G401.6 (cell line): ENCODE measurements at regions not wholly inside any gene's neighbourhood (a gene's known extent, or its start where the extent isn't known, plus 50 kb on each side); places are given as distances from the start of the nearest gene placed in this dataset.

Experiments
- FAIRE-seq: peaks from 2 replicates; lab custom pipeline; 2012; peaks lifted over from hg19 to GRCh38; lab: Jason Lieb, UNC

DNA sequence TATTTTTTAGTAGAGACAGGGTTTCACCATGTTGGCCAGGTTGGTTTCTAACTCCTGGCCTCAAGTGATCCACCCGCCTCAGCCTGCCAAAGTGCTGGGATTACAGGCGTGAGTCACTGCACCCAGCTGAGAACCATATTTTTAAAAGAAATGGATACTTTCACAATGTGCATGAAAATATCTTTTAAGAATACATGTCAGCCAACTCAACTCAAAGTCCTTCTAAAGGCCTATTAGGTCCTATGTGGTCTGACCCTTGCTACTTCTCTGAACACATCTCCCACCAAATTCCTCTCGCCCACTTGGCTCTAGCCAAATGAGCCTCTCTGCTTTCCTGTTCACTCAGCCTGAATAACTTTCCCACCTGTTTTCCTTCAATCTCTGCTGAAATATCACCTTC lies 119.6 kb downstream of the MTX2 start:
- no peak for FAIRE-seq

DNA sequence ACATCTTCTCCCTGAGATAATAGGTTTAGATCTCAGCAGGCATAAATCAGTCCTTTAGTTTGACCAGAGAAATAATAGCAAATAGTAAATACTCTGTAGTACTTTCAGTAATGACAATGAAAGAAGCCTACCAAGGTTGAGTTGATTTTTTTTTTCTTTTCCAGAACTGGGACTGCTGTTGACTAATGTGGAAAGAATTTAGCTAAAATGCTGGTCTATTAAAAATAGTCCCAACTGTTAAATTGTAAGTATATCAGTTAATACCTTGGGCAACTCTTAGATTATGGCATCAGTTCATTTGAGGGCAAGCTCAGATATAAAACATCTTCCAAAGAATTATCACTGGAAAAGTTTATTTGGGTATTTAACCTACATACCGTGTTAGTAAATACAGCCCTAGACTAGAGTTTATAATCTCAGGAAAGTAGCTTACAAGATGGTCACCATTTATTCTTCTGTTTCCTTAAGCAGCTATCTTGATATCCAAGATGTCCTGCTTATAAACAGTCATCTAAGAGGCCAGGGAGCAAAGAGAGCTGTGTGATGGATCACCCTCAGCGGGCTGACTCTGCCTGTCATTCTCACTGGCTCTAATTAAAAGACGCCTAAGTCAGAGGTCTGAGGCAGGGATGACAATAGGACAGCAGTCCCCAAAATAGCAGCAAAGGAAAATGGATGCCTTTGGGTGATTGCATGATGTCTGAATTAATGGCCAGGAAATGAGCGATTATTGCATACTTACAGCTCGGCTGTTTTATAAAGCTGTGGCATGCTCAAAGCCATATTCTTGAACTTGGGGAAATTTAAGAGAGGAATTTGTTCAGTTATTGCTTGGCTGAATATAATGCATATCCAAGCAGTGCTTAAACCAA lies 121.3 kb downstream of the MTX2 start:
- no peak for FAIRE-seq

DNA sequence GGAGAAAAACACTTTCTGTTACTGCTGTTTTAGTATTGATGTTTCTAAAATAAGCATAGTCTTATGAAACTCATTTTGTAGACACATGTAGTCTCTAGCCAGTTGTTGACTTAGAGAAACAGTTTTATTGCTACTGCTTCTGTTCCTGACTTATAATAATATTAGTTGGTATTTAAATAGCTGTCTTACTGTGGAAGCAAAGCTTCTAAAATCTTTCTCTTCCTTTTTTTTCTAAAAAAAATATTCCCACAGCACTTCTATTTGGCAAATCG lies 121.8 kb downstream of the MTX2 start:
- no peak for FAIRE-seq

DNA sequence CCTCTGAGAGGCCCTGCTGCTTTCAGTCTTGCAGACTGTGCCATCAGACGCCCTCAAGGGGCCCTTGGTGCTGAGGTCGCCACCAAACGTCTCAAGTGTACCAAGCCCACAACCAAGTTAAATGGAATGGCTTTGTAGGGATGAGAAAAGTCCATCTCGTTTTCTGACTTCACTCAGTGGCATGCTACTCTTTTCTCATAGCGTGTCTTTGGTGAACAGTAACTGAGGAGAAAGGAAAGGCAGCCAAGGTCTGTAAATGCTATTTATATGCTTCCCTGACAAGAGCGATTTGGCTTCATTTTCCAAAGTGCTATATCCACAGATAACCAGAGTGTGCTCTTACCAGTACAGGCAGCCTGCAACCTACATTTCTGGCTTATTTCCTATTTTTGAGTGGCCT lies 123.0 kb downstream of the MTX2 start:
- no peak for FAIRE-seq

DNA sequence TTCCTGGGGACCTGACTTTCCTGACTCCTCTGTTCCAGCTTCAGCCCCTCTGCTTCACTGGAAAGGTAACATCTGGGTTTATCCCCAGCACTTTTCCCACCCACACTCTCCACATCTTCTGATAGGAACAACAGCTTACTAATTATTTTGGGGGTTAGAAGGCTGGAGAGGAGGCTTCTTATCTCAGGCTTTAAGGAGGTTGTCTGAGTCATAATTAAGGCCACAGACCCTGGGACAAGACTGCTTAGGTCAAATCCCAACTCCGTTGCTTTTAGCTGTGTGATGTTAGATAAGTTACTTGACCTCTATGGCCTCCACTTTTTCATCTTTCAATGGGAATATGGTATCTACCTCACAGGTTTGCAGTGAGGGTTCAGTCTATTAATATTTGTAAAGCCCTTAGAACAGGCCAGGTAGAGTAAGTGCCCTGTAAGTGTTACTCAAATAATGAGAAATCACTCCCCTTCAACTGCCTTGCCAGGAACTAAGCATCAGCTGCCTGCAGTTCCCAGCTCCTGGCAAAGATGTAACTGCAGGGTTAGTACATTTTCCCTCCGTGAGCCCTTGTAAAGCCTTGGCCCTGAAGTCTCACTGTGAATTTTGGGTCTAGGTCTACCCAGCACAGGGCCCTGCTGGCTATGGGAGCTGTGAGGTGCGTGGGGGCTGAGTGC lies 123.6 kb downstream of the MTX2 start:
- no peak for FAIRE-seq

DNA sequence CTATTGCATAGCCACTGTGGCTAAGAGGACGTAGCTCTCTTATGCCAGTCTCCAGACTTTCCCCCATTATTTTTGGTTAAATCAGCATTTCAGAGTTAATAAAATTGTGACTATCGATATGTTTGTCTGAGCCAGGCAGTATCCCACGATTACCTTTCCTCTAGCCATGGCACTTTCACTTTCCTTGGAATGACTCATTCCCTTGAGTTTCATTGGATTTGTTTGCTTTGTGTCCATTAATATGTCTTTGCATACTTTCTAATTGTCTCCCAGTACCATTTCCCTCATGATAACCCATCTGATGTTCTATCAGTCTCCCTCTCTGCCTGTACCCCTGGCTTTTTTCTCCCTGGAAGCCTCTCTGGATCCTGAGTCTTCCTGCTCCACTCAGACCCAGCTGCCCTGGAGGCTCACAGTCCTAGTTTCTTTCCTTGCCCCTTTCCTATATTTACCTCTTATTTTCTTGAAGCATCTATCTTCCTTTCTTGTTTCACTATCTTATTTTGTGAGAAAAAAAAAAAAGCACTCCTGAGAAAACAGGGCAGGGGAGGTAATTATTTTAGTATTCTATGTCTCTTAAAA lies 126.1 kb downstream of the MTX2 start:
- FAIRE-seq, result no peak

DNA sequence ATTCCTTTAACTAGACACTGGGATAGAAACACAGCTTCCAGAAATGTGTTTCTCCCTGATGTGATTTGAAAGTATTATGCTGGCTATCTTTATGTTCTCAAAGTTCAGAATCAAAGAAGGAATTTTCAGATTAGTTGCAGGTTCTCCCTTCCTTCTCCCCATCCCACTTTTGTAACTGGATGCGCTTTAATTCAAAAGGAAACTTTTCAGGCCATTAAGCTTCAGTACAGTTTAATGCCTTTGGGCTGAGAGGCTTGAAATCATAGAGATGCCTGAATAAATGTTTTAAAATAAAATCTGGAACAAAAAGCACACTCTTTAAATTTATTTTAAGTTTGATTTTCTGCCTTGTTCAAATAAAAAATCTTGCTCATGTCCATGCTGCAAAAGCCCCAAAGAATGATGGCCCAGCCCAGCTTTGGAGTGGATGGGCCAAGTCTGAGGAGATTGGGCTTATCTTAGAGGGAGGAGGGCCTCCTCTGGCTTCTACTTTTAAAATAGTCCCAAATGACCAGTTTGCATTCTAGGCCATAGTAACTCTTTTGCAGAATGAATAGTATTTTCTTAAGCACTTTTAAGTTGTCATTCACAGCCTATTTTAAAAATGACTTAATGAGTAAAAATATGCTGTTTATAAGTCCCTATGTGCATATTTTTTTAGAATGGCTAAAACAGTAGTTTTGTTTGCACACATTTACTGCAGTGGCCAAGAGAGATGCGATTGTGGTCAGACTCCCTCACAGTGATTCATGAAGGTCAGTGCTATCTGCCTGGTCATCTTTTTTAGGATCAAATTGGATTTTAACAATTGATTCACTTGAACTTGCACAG lies 129.2 kb downstream of the MTX2 start:
- no peak for FAIRE-seq

DNA sequence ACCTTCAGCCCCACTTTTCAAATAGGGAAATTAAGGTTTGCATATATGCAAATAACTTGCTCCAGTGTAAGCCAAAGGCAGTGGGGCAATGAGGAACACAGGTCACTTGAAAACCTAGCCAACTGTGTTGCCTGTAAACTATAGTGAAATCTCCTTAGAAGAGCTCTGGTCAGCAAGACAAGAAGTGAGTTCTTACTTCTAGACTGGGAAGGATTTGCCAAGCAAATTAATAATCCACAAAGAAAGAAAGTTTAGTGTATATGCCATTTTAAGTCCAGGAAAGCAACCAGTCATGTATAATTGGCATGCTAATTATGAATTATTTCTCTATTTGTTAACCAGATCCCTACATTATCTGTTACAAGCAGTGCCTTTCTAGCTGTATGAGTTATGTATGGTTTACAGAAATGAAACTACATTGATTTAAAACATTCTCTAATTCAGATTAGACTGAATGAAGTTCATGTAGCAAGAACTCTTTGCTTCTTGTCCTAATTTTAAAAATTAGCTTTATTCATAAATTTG lies 129.9 kb downstream of the MTX2 start:
- FAIRE-seq, result no peak

DNA sequence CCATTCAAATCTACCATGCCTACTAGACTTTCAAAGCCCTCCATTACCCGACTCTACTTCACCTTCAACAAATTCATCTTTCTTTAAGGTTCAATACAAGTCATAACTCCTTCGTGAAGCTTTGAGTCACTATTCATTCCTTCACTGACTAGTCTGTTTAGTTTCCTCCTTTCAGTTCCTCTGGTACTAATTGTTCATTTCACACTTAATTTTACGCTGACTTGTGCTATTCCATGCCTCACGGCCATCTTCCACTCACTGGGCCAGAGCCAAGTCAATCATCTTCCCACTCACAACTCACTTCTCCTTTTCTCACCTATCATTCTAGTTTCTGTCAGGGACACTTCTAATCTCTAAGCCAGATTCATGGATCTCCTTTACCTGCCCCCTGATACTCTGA lies 136.2 kb downstream of the MTX2 start:
- FAIRE-seq, result no peak

DNA sequence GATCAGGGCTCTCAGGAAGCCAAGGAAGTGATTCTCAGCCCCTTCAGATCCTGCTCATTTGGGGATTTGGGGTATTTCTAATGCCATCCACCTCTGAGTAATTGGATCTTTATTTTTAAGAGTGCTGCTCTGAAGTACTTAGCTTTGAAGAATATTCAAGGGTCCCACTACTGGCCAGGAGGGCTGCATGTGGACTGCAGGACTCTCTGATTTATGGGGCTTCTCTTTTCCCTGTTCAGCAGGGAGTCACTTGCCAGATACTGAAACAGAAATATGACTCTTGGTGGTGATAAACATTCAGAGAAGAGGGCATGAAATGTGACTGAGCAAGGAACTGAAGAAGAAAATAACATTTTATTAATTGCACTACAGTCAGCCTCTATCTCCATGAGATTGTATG lies 138.5 kb downstream of the MTX2 start:
- FAIRE-seq, result no peak

DNA sequence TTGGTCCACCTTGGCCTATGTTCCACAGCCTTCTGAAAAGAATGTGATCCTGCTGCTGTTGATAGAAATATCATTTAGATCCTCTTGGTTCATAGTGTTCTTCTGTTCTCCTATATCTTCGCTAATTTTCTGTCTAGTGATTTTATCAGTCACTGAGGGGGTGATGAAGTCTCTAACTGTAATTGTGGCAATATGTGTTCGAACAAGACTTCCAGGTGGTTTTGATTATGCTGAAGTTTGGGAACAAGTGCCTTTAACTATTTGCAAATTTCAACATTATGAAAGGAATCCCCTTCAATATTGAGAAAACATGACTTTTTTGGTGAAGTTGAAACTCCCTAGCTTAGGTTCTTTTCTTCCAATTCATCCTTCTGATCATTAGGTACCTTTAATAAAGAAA lies 140.4 kb downstream of the MTX2 start:
- no peak for FAIRE-seq

DNA sequence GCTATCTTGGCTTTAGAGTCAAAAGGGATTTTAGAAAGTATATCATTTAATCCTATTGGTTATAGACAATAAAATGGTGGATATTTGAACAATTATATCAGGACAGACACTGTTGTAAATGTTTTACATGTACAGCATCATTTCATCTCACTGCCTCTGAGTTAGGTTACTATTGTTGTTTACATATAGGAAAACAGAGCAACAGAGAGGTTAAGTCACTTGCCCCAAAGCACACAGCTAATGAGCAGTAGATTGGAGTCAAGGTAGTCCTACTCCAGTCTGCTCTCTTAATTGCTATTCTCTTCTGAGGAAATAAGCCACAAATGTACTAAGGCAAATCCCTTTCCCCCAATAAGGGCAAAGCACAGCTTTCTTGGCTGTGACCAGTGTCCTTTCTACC lies 142.9 kb downstream of the MTX2 start:
- FAIRE-seq, result no peak

DNA sequence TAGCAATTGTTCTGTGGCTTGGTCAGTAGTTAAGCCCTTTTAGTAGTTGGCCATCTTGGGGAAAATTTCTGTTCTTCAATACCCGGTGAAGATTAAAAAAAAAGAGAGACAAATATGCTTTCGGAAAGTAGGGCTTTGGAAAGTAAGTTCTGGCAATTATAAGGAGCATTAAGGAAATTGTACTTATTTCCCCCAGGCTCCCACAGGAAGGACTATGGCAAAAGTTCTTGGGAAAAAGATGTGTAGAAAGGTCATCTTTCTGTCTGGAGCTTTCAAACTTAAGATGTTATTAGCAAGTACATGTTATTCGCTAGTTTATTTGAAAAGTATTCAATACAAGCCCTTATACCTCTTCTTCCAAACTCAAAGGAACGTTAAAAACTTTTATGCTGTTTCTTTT lies 144.5 kb downstream of the MTX2 start:
- FAIRE-seq, result no peak

DNA sequence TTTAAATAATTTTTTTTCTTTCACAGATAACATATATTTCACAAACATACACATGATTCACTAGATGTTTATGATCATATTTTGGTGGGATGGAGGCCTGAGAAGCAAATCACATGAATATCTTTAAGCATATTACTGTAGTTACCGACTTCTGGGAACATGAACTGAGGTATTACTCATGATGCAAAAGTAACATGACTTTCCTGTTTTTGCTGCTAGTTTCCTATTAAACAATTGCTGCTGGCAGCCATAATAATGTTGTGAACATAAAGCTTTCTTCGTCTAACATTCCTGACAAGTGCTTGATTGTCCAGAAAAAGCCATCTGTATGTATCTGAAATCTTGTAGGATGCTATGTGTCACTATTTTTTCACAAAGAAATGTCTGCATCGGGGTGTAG lies 145.4 kb downstream of the MTX2 start:
- no peak for FAIRE-seq

DNA sequence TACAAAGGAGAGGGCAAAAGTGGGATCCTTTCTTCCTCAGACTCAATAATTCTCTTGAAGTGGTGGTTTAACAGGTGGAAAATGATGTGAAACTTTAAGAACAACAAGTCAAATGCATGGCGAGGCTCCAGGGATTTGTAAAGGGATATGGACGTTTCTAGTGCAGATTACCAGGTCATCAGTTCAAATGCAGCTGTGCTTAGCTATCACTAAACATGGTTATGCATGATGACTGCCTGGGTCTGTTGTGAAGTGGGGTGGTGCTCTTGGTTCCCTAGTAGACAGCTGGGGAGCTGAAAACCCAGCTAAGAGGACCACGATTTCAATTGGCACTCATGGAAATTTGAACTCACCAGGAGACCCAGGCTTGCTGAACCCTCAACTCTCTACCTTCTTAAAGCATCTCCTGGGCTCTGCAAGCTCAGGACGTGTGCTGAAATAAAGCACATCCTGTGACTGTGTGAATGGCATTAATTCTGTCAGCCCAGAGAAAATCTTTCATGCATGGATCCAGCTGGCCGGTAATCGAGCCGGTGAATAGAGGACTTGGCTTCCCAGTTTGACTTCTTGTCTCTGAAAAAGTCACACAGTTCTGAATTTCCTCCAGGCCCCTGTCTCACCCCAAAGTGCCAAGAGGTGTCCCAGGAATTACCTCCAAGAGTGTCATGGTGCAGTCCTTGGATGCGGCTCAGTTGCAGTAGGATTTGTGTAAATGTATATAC lies 146.1 kb downstream of the MTX2 start:
- FAIRE-seq, result no peak

DNA sequence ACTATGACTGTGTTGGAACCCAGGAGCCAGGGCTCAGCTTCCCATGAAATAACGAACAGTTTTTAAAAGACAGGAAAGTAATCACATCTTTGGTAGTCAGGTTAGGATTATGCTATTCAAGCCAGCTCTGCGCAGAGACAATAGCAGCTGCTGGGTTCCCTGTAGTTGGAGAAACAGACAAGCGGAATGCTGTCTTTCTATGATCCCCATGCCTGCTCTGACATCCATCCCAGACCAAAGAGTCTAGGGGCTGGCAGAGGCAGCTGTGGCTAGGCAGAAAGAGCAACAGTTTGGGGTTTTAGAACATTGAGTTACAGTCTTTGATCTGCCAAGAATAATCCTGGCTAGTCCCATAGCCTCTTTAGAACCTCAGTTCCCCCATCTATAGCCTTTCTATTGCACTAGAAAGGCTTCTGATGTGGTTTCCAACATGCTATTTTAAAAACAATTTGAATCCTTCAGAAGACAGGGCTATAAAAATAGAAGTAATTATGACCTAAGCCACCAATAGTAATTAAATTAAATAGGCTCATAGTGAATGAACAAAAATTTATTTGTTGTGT lies 146.8 kb downstream of the MTX2 start:
- FAIRE-seq, result no peak

DNA sequence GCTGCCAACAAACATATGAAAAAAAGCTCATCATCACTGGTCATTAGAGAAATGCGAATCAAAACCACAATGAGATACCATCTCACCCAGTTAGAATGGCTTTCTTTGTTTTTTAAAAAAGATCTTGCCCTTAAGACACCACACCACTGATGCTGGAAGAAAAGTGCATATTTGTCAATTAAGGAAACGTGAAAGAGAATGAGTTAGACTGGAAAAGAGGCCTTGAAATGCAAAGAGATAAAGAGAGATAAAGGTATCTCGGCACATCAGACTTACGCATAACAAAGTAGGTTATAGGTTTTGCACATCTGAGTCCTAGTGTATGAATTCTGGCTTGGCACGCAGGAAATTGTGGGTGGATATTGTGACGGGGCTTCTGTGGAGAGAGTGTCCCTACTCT lies 149.5 kb downstream of the MTX2 start:
- no peak for FAIRE-seq

DNA sequence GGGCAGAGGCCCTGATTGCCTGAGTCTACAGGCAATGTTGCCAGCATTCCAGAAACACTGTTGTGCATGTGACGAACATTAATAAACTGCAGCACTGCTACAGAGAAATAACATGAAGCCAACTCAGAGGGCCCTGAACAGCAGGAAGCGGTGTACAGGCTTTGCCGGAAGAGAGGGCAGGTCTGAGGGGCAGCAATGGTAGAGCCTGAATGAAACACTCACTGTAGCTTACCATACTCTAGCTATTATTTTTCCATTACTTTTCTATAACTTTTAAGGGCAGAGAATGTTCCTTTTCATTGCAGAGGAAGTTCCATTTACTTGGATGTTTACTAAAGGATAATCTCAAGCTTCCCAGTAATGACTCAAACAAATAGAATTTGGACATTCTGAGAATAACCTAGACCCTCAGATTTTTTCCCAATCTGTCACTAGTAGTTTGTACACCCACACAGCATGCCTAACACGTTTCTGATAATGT lies 150.4 kb downstream of the MTX2 start:
- no peak for FAIRE-seq

DNA sequence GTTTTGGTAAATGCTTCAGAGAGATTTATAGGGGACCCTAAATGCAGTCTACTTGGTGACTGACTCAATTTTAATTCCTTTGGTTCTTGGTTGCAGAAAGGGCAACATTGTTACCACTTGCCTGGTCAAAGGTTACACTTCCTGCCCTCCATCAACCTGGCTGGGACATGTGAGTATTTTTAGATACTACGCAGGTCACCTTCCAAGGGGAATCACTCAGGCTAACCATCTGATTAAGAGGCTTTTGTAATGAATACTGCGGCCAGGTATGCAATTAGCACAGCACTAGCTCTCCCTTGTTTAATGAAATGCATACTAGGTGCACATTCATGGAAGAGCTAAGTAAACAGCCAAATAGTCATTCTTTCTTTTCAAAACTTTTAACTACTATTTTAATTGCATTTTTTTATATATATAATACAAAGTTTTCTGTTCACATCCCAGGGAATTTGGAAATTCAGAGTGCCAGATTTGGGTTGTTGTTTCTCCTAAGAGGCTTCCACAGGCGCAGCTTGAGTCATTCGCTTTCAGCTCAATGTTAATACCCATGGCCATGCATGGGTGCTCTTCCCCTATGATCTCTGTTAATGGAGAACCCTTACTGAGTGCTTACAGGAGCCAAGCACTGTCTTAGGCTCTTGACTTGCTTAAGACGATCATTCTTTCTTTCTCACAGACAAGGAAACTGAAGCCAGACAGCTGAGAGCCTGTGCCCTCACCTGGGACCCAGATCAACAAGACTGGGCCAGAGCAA lies 152.2 kb downstream of the MTX2 start:
- FAIRE-seq, result no peak

DNA sequence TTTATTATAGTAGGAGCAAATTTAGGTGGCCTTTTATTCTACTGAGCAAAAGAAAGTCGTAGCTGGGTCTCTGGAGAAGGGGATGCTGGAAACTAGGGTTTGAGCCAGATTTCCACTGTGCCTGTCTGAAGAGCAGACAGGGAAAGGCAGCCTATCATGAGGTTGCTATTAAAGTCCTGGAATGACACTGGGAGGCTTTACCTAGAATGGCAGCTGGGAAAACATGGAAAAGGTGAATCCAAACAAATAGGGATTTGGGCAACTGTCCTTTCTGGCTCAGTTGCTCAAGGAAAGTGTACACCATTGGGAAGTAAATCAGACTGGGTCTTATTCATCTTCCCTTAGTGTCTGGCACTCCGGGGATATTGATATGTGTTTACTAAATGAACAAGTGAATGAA lies 154.6 kb downstream of the MTX2 start:
- no peak for FAIRE-seq

DNA sequence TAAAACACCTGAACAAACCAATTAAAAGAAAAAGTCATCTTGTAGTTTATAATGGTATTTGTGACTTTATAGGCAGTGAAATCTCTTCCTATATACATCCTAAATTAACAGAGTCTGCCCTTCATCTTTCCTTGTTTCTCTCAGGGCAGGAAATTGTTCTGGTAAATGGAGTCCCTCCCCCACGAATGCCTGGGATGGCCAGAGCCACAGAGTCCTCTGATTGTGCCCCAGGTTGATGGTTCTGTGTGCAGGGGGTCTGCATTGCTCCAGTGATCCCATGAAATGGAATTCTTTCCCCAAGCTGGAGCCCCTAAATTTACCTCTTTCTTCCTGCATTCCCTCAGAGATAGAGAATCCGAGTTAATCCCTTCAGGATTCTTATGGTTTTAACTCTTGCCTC lies 155.5 kb downstream of the MTX2 start:
- FAIRE-seq, result no peak
